ENCODE measurements at regions not wholly inside any gene's neighbourhood (a gene's known extent, or its start where the extent isn't known, plus 50 kb on each side); places are given as distances from the start of the nearest gene placed in this dataset.

- no peak for TF ChIP-seq EP300 (IDR thresholded peaks at IDR 0.05)
- TF ChIP-seq POLR2AphosphoS5 (IDR thresholded peaks at IDR 0.05): no peak
- TF ChIP-seq, protein P1, sequence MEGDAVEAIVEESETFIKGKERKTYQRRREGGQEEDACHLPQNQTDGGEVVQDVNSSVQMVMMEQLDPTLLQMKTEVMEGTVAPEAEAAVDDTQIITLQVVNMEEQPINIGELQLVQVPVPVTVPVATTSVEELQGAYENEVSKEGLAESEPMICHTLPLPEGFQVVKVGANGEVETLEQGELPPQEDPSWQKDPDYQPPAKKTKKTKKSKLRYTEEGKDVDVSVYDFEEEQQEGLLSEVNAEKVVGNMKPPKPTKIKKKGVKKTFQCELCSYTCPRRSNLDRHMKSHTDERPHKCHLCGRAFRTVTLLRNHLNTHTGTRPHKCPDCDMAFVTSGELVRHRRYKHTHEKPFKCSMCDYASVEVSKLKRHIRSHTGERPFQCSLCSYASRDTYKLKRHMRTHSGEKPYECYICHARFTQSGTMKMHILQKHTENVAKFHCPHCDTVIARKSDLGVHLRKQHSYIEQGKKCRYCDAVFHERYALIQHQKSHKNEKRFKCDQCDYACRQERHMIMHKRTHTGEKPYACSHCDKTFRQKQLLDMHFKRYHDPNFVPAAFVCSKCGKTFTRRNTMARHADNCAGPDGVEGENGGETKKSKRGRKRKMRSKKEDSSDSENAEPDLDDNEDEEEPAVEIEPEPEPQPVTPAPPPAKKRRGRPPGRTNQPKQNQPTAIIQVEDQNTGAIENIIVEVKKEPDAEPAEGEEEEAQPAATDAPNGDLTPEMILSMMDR (IDR thresholded peaks at IDR 0.05): no peak
- TF ChIP-seq POLR2A (IDR thresholded peaks at IDR 0.05): no peak
- ATAC-seq: no peak
- H3K4me1 ChIP-seq: peaks cover 0 to 15% (median 3%) of the 10 kb centered on the region in 3 donors
- no peaks in the 10 kb centered on the region for H3K9me3 ChIP-seq
- no peaks in the 10 kb centered on the region for H3K27me3 ChIP-seq
- H3K4me3 ChIP-seq: no peak overlapping the region
- H3K27ac ChIP-seq: no peak overlapping the region
- WGBS, 2 donors (ENCODE audit: low coverage in 1 of 2): 18 to 20% methylated on average over 3 of the region's 3 CpGs
- no peaks in the 10 kb centered on the region for H3K36me3 ChIP-seq
Measured at GRCh38 chr10:61612450-61612849, 50.3 kb upstream of the CABCOCO1 start.

GRCh38 chr10:61612009-61612408, 50.7 kb upstream of the CABCOCO1 start:
- no peak overlapping the region for H3K27ac ChIP-seq
- H3K4me3 ChIP-seq: no peak overlapping the region
- WGBS, 2 donors (ENCODE audit: low coverage in 1 of 2): 6 to 13% methylated on average over 2 of the region's 2 CpGs
- no peak for ATAC-seq
- H3K36me3 ChIP-seq: no peaks in the 10 kb centered on the region
- H3K4me1 ChIP-seq: peaks cover 0 to 15% (median 3%) of the 10 kb centered on the region in 3 donors
- H3K9me3 ChIP-seq: no peaks in the 10 kb centered on the region
- no peaks in the 10 kb centered on the region for H3K27me3 ChIP-seq
- TF ChIP-seq POLR2A (IDR thresholded peaks at IDR 0.05): no peak
- TF ChIP-seq, protein P1 (IDR thresholded peaks at IDR 0.05): no peak
- TF ChIP-seq POLR2AphosphoS5 (IDR thresholded peaks at IDR 0.05): no peak
- TF ChIP-seq EP300 (IDR thresholded peaks at IDR 0.05): no peak

DNA sequence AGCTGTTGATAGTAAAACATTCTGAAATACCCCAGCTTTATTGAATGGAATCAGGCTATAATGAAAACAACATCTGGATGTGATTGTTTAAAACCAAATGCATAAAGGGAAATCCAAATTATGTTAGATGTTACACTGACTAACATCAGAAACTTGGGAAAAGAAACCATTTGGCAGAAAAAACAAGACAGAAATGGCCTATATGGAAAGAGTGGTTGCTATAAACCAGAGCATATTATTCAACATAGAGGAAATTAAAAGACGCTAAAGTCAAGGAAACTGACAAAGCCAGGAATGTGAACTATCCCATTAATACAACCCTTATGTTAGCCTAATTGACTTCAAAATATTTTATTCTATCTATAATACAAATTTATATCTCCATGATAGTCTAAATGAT, 53.0 kb upstream of the CABCOCO1 start:
- Histone ChIP-seq H3K4me1 (peaks cover 0 to 15% (median 3%) of the 10 kb centered on the region in 3 donors), H3K4me3 (no peak overlapping the region), H3K27me3 (no peaks in the 10 kb centered on the region), H3K9me3 (no peaks in the 10 kb centered on the region), H3K36me3 (no peaks in the 10 kb centered on the region), H3K27ac (no peak overlapping the region)
- 78 to 91% methylated on average over 1 of the region's 1 CpG for WGBS, 2 donors (ENCODE audit: low coverage in 1 of 2)
- TF ChIP-seq POLR2A (IDR thresholded peaks at IDR 0.05) (no peak), POLR2AphosphoS5 (IDR thresholded peaks at IDR 0.05) (no peak), EP300 (IDR thresholded peaks at IDR 0.05) (no peak)
- TF ChIP-seq, protein P1 (IDR thresholded peaks at IDR 0.05): no peak
- no peak for ATAC-seq

DNA sequence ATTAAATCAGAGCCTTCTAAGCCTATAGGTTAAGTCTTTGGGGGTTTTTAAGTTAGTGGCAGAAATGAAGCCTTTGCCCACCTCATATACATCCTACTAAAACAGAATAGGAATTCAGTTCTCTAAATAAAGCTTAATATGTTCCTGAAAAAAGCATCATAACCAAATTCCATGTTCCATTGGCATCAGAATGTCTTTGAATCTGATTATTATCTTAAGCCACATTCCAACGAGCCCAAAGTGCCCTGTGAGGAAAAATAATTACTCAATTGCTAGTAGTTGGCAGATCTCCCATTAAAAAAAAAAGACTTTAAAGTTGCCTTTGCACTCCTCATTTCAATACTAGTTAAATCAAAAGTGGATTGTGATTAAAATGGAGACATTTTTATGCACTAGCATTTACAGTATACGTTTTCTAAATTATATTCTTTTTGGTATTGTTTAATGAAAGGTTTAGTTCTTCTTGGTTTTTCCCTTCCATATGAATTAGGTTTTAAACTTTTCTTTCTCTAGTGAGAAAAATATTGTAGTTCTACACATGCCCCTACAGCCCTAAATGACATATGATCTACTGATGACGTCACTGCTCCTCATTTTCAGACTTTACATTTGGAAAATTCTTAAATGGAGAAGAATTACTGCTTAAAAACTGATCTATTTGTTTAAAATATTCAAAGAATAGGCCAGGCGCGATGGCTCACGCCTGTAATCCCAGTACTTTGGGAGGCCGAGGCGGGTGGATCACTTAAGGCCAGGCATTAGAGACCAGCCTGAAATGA, 54.3 kb upstream of the CABCOCO1 start:
- 78 to 81% methylated on average over 6 to 8 of the region's 8 CpGs for WGBS, 2 donors (ENCODE audit: low coverage in 1 of 2)
- no peaks in the 10 kb centered on the region for H3K9me3 ChIP-seq
- no peak for ATAC-seq
- peaks cover 0 to 15% (median 3%) of the 10 kb centered on the region in 3 donors for H3K4me1 ChIP-seq
- no peak overlapping the region for H3K4me3 ChIP-seq
- H3K27me3 ChIP-seq: no peaks in the 10 kb centered on the region
- TF ChIP-seq EP300 (IDR thresholded peaks at IDR 0.05) (no peak), POLR2AphosphoS5 (IDR thresholded peaks at IDR 0.05) (no peak), POLR2A (IDR thresholded peaks at IDR 0.05) (no peak)
- TF ChIP-seq, protein P1 (IDR thresholded peaks at IDR 0.05): no peak
- H3K36me3 ChIP-seq: no peaks in the 10 kb centered on the region
- H3K27ac ChIP-seq: no peak overlapping the region
